Esophagus (tissue), 2 donors: ENCODE measurements at regions not wholly inside any gene's neighbourhood (a gene's known extent, or its start where the extent isn't known, plus 50 kb on each side); places are given as distances from the start of the nearest gene placed in this dataset.
"Not testable (repeated sequence)": the region's sequence is repeated elsewhere in the genome, so short reads cannot be mapped to it uniquely, and the experiment has no call there.

Experiments
- H3K27ac ChIP-seq, 2 donors: one replicate each; pipeline ENCODE4 v1.5.1; 2013; ENCODE audit warnings: low read depth in 2 of 2, mild to moderate bottlenecking in 2 of 2, inconsistent platforms in 1 of 2, low read length in 1 of 2, moderate library complexity in 1 of 2
- H3K27me3 ChIP-seq, 2 donors: one replicate each; pipeline ENCODE4 v1.6.1; 2013; ENCODE audit warnings: low read length in 2 of 2, control low read depth in 1 of 2, mild to moderate bottlenecking in 1 of 2; ENCODE audit not compliant: insufficient read depth in 2 of 2, control insufficient read depth in 1 of 2
- H3K36me3 ChIP-seq, 2 donors: one replicate each; pipeline ENCODE4 v1.6.1; 2013; ENCODE audit warnings: low read length in 1 of 2; ENCODE audit not compliant: control insufficient read depth in 2 of 2, insufficient read depth in 2 of 2
- H3K4me1 ChIP-seq, 2 donors: one replicate each; pipeline ENCODE4 v1.6.1; 2013; ENCODE audit warnings: low read length in 1 of 2; ENCODE audit not compliant: control insufficient read depth in 2 of 2, insufficient read depth in 2 of 2
- H3K4me3 ChIP-seq, 2 donors: one replicate each; pipeline ENCODE4 v1.5.1; 2013; ENCODE audit warnings: low read length in 2 of 2, mild to moderate bottlenecking in 2 of 2, low read depth in 1 of 2, moderate library complexity in 1 of 2
- H3K9me3 ChIP-seq, 2 donors: one replicate each; pipeline ENCODE4 v1.6.1; 2013; ENCODE audit warnings: mild to moderate bottlenecking in 2 of 2, low read depth in 1 of 2, low read length in 1 of 2, moderate library complexity in 1 of 2; ENCODE audit not compliant: control insufficient read depth in 2 of 2, insufficient read depth in 1 of 2
- WGBS, 2 donors: extraction: QIAGEN DNeasy Blood & Tissue Kit; methylation state at CpG; one replicate each; pipeline ENCODE4 v1.1.7; 2013; 5-methylcytosine and 5-hydroxymethylcytosine counted together
- donor health status: healthy with polysubstance abuse.
- donor health status: Bipolar disorder and iron deficiency.

DNA sequence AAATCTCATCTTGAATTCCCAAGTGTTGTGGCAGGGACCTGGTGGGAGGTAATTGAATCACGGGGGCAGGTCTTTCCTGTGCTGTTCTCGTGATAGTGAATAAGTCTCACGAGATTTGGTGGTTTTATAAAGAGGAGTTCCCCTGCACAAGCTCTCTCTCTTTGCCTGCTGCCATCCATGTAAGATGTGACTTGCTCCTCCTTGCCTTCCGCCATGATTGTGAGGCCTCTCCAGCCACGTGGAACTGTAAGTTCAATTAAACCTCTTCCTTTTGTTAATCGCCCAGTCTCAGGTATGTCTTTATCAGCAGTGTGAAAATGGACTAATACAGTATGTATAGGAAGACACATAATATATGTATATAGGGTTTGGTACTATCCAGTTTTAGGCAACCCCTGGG, 270.6 kb upstream of the RNF32 start:
- not testable (repeated sequence) for H3K27me3 ChIP-seq, H3K4me3 ChIP-seq, H3K27ac ChIP-seq, H3K4me1 ChIP-seq, H3K36me3 ChIP-seq, H3K9me3 ChIP-seq
- 78 to 85% methylated on average over 6 of the region's 6 CpGs for WGBS, 2 donors

DNA sequence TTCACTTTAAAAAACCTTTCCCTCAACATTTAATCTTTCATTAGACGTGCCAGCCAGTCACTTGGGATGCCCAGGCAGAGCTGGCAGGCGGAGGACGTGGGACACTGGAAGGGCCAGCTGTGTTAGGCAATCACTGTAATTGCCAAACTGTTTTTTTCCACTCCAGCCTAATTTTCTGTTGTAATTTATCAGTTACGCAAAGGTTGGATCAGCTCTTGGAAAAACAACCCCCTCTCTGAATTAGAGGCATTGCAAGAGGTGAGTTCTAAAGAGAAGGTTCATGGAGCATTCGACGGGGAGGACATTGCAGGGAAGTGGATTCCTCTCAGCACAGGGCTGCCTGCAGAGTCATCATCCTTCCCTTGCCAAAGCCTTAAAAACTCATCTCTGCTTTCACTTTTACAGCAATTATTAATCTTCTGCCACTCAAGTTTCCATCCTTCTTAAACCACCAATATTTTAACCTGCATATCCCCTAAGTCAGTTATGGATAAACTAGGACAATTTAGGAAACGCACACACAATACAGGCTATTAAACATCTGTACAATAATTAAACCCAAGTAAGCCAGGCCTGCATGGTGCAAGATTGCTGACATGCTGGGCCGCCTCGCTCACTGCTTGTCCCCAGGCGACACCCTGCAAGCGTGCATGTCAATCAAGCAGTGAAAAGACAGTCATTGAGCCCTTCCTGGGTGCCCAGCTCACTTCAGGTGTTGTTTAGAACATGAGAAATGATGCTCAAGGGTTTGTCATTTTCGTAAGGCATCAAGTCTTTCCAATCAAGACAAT, 272.3 kb upstream of the RNF32 start:
- no peaks in the 10 kb centered on the region for H3K4me1 ChIP-seq
- H3K27ac ChIP-seq: no peak overlapping the region
- no peaks in the 10 kb centered on the region for H3K36me3 ChIP-seq
- no peaks in the 10 kb centered on the region for H3K9me3 ChIP-seq
- WGBS, 2 donors: 64 to 69% methylated on average over 12 of the region's 12 CpGs
- H3K27me3 ChIP-seq: no peaks in the 10 kb centered on the region
- no peak overlapping the region for H3K4me3 ChIP-seq

DNA sequence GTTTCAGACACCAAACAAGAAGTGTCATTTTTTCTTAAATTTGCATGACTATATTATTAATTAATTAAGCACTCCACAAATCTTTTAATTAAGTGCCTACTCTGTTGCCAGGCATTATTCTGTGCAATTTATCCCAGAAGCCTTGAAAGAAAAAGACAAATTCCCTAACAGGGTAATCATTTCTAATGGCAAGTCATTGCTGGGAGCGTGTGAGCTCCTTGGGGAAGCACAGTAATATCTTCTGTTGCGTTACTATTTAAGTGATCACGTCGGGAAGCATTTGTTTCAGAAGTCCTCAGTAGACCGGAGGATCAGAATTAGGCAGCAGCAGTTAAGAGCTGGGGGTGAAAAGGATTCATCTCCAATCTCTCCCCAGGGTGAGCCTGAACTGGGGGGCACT, 276.8 kb upstream of the RNF32 start:
- Histone ChIP-seq H3K27ac (no peak overlapping the region), H3K4me3 (no peak overlapping the region), H3K36me3 (no peaks in the 10 kb centered on the region), H3K9me3 (no peaks in the 10 kb centered on the region), H3K27me3 (no peaks in the 10 kb centered on the region), H3K4me1 (no peaks in the 10 kb centered on the region)
- 89 to 90% methylated on average over 5 of the region's 5 CpGs for WGBS, 2 donors

DNA sequence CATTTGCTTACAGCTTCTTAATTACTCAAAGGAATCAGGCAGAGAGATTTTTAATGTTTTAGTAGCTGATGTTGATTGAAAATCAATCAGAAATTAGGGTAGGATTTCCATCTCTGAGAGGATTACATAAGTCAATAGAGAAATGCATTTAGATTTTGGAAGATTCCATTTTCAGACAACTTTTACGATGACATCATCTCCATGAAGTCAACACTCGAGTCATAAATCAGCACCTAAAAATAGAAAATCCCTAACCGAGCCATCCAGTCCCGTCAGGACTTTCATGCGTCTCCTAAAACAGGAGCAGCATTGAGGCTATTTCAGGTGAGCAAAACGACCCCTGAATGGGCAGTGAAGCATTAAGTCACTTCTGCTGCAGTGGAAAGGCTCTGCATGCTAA, 279.7 kb upstream of the RNF32 start:
- Histone ChIP-seq H3K27ac (no peak overlapping the region), H3K4me3 (no peak overlapping the region), H3K27me3 (no peaks in the 10 kb centered on the region), H3K9me3 (no peaks in the 10 kb centered on the region), H3K36me3 (no peaks in the 10 kb centered on the region), H3K4me1 (no peaks in the 10 kb centered on the region)
- 68 to 72% methylated on average over 6 of the region's 6 CpGs for WGBS, 2 donors

DNA sequence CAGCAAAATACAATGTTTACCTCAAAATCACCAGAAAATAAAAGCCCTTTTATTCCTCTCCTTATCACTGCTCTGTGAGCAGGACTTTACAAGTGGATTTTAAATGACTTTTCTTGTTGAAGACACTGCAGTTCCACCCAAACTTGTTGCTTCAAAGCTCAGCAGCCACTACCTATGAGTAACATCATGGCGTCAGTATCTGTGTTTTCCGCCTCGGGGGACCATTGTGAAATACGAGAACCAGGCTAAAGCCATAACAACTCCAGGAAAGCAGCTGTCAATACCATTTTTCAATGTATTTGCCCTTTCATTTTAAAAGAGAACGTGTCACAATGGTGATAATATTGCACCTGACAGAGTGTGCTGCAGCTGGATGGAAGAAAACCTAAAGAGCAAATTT, 284.0 kb upstream of the RNF32 start:
- no peaks in the 10 kb centered on the region for H3K4me1 ChIP-seq
- H3K36me3 ChIP-seq: no peaks in the 10 kb centered on the region
- H3K9me3 ChIP-seq: no peaks in the 10 kb centered on the region
- 65 to 77% methylated on average over 5 of the region's 5 CpGs for WGBS, 2 donors
- no peak overlapping the region for H3K27ac ChIP-seq
- no peak overlapping the region for H3K4me3 ChIP-seq
- no peaks in the 10 kb centered on the region for H3K27me3 ChIP-seq

DNA sequence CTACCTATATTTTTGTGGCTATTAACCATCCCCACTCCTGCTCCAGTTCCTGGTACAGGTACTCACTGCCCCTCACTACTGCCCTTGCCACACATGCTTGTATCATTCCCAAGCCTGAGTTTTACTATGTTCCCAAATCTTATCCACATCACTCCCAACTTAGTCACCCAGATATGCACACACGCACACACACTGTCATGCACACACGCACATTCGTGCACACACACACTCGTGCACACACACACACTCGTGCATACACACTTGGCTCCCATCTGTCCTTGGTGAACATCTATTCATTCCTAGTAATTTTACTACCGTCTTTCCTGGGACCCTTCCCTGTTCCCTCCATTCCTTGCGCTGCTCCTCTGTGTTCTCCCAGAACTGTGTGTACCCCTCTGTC, 287.2 kb upstream of the RNF32 start:
- Histone ChIP-seq H3K4me3 (no peak overlapping the region), H3K4me1 (no peaks in the 10 kb centered on the region)

DNA sequence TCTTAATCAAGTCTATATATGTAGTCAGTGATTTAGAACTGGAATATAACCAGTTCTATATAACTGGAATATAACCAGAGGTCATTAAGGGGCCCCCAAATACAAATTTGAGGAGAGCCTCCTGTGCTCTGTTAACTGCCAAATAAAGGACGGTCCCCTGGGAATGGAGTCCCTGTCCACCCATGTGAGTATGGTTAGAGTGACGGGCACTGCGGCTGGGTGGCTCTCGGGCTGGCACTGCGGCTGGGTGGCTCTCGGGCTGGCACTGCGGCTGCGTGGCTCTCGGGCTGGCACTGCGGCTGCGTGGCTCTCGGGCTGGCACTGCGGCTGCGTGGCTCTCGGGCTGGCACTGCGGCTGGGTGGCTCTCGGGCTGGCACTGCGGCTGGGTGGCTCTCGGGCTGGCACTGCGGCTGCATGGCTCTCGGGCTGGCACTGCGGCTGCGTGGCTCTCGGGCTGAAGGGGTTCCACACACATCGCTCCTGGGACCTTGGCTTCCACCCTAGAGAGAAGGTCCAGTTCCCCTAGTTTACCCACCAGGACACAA, 292.8 kb upstream of the RNF32 start:
- H3K27me3 ChIP-seq, H3K4me3 ChIP-seq, H3K36me3 ChIP-seq, H3K4me1 ChIP-seq, H3K27ac ChIP-seq, H3K9me3 ChIP-seq: not testable (repeated sequence)
- WGBS, 2 donors: 81 to 93% methylated on average over 21 to 25 of the region's 25 CpGs

More for the DNA sequence above, 287.2 kb upstream of the RNF32 start:
- Histone ChIP-seq H3K27me3 (no peaks in the 10 kb centered on the region), H3K9me3 (no peaks in the 10 kb centered on the region), H3K36me3 (no peaks in the 10 kb centered on the region), H3K27ac (no peak overlapping the region)
- WGBS, 2 donors: 91 to 92% methylated on average over 7 of the region's 7 CpGs

DNA sequence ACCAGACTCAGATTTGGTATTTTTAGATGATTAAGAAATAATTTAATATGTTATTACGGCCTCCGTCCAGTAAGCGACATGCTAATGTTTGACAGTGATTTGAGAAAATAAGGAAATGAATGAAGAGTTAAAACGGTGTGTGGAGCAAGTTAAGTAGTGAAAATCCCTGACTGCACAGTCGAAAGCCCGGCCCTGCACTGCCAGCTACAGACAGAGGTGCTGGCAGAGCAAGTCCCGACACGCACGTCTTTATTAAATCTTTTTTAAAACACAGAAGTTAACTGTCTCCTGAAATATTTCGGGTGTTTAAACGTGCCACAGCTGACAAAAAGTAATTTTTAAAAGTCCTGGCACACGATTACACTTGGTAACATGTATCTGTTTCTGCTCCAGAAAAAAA, 293.4 kb upstream of the RNF32 start:
- H3K36me3 ChIP-seq: no peaks in the 10 kb centered on the region
- WGBS, 2 donors: 37 to 56% methylated on average over 12 of the region's 12 CpGs
- H3K9me3 ChIP-seq: peaks cover 0 to 4% of the 10 kb centered on the region in 2 donors
- no peaks in the 10 kb centered on the region for H3K4me1 ChIP-seq
- H3K27ac ChIP-seq: no peak overlapping the region
- H3K27me3 ChIP-seq: no peaks in the 10 kb centered on the region
- no peak overlapping the region for H3K4me3 ChIP-seq

DNA sequence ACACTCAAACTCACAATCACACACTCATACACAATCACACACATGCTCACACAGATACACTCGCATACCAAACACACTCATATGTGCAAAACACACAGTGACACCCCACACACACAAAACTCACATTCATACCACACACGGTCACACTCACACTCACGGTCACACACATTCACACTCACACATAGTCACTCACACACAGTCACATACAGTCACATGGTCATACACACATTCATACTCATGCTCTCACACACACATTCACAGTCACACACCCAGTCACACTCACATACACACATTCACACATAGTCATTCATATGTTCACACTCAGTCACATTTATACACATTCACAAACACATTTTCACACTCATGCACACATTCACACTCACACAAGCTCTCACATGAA, 296.0 kb upstream of the RNF32 start:
- Histone ChIP-seq H3K27ac (no peak overlapping the region), H3K4me1 (no peaks in the 10 kb centered on the region), H3K36me3 (no peaks in the 10 kb centered on the region), H3K9me3 (peaks cover 0 to 4% of the 10 kb centered on the region in 2 donors), H3K27me3 (no peaks in the 10 kb centered on the region), H3K4me3 (no peak overlapping the region)
- 94% methylated on average over 3 of the region's 3 CpGs for WGBS, 2 donors

DNA sequence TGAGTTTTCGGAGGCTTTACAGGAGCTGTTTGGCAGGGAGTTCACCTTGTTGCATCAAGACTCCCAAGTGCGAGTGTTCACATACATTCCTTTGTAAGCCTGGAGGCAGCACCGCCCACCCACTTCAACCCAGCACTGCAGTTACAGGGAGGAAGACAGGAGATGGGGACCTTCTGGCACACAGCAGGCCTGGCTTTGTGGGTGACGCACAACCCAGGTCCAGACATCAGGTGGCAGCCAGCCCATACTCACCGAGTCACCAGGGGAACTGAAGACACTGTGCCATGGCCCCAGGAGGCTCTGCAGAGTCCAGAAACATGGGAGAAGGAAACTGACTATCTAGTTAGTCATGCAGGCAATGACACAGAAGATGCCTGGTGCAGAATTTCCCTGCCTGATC, 305.9 kb upstream of the RNF32 start:
- Histone ChIP-seq H3K4me1 (no peaks in the 10 kb centered on the region), H3K4me3 (no peak overlapping the region), H3K36me3 (no peaks in the 10 kb centered on the region), H3K27me3 (no peaks in the 10 kb centered on the region), H3K27ac (no peak overlapping the region), H3K9me3 (no peaks in the 10 kb centered on the region)
- 60 to 70% methylated on average over 5 of the region's 5 CpGs for WGBS, 2 donors
